ENCODE measurements at regions not wholly inside any gene's neighbourhood (a gene's known extent, or its start where the extent isn't known, plus 50 kb on each side); places are given as distances from the start of the nearest gene placed in this dataset.

DNA sequence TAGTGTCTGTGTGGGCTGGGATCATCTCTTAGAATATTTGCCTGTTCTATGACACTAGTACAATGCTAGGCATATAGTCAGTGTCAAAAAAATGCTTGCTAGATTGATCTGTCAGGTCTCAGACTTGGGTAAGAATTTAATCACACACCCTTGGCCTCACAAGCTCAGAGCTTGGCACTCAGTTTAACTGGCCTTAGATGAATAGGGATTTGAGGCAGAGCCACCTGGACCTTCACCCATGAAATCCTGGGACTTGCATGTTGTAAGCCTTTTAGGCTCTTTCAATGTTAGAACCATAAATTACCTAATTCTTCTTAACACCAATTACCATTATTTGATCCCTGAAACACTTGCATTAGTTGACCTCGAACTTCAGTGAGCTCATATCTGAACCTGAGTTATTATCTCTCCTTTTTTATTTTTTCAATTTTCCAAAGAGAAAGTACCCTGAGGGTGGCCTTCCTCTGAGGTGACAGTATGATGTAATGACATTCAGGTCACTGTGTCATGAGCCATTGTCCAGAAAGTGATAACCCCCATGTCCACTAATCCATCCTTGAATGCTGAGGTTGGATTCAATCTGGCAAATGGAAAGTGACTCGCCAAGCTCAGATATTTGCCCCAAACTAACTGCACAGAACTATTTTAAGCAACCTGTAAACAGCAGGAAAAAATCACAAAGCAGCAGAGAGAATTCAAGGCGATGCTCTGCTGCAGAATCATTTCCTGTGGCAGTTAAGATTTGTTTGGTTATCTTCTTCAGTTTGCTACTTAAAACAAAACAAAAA, 615.2 kb upstream of the NR2F2 start:
- WGBS (ENCODE audit: low lambda C conversion rate): 3% methylated on average over 3 of the region's 3 CpGs
- FAIRE-seq: no peak
- no peaks in the 10 kb centered on the region for H4K20me1 ChIP-seq (ENCODE audit: insufficient read depth, low read length)
- no peak overlapping the region for H3K27ac ChIP-seq (ENCODE audit: extremely low read length, insufficient read depth, low read length)
- no peak overlapping the region for H3K9ac ChIP-seq (ENCODE audit: insufficient read depth, low read depth, low read length)
- DNase-seq (ENCODE audit: low spot score): no peak
- H3K4me1 ChIP-seq (ENCODE audit: insufficient read depth, low read length): no peaks in the 10 kb centered on the region
- H3K9me3 ChIP-seq (ENCODE audit: low read length): peaks cover 53% of the 10 kb centered on the region
- H3K4me2 ChIP-seq (ENCODE audit: low read depth, low read length): no peak overlapping the region
- no peaks in the 10 kb centered on the region for H3K27me3 ChIP-seq (ENCODE audit: control insufficient read depth in 1 of 2, insufficient read depth in 2 of 2, low read length in 2 of 2)
- no peaks in the 10 kb centered on the region for H3K36me3 ChIP-seq (replicated peaks in 1 of 2; ENCODE audit: control insufficient read depth in 1 of 2, insufficient read depth in 2 of 2, low read length in 2 of 2)
- ATAC-seq: no peak
- in situ Hi-C loops (cut with HindIII; ENCODE audit: extremely low pct_ligation_motif_present, low pct_unique_long_range_greater_than_20kb) (no loop called here), intact Hi-C loops (cut with micrococcal nuclease; ENCODE audit: unreplicated experiment) (no loop called here)
- H3K4me3 ChIP-seq (replicated peaks in 1 of 3; ENCODE audit: insufficient read depth in 1 of 3, low read depth in 2 of 3, low read length in 3 of 3): no peak overlapping the region
- POLR2A ChIA-PET: no interaction called here
- CTCF ChIA-PET (ENCODE audit: low intra/inter-chr PET ratio, low total read pairs): no interaction called here
- no peaks in the 10 kb centered on the region for H3K79me2 ChIP-seq (ENCODE audit: insufficient read depth, low read length)
- no peak overlapping the region for H2AFZ ChIP-seq (ENCODE audit: low read length)
- BruUV-seq (replicated peaks): no TSS peak
- TF ChIP-seq, protein P1, sequence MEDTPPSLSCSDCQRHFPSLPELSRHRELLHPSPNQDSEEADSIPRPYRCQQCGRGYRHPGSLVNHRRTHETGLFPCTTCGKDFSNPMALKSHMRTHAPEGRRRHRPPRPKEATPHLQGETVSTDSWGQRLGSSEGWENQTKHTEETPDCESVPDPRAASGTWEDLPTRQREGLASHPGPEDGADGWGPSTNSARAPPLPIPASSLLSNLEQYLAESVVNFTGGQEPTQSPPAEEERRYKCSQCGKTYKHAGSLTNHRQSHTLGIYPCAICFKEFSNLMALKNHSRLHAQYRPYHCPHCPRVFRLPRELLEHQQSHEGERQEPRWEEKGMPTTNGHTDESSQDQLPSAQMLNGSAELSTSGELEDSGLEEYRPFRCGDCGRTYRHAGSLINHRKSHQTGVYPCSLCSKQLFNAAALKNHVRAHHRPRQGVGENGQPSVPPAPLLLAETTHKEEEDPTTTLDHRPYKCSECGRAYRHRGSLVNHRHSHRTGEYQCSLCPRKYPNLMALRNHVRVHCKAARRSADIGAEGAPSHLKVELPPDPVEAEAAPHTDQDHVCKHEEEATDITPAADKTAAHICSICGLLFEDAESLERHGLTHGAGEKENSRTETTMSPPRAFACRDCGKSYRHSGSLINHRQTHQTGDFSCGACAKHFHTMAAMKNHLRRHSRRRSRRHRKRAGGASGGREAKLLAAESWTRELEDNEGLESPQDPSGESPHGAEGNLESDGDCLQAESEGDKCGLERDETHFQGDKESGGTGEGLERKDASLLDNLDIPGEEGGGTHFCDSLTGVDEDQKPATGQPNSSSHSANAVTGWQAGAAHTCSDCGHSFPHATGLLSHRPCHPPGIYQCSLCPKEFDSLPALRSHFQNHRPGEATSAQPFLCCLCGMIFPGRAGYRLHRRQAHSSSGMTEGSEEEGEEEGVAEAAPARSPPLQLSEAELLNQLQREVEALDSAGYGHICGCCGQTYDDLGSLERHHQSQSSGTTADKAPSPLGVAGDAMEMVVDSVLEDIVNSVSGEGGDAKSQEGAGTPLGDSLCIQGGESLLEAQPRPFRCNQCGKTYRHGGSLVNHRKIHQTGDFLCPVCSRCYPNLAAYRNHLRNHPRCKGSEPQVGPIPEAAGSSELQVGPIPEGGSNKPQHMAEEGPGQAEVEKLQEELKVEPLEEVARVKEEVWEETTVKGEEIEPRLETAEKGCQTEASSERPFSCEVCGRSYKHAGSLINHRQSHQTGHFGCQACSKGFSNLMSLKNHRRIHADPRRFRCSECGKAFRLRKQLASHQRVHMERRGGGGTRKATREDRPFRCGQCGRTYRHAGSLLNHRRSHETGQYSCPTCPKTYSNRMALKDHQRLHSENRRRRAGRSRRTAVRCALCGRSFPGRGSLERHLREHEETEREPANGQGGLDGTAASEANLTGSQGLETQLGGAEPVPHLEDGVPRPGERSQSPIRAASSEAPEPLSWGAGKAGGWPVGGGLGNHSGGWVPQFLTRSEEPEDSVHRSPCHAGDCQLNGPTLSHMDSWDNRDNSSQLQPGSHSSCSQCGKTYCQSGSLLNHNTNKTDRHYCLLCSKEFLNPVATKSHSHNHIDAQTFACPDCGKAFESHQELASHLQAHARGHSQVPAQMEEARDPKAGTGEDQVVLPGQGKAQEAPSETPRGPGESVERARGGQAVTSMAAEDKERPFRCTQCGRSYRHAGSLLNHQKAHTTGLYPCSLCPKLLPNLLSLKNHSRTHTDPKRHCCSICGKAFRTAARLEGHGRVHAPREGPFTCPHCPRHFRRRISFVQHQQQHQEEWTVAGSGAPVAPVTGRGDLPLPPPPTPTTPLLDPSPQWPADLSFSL (CRISPR knock-in tag; IDR thresholded peaks at IDR 0.05): no peak
- TF ChIP-seq HNRNPH1 (optimal IDR thresholded peaks at IDR 0.05; ENCODE audit: low read depth, low read length) (no peak), KLF6 (CRISPR knock-in tag; IDR thresholded peaks at IDR 0.05) (no peak), ZMYM2 (CRISPR knock-in tag; IDR thresholded peaks at IDR 0.05) (no peak), NR2C2 (CRISPR knock-in tag; IDR thresholded peaks at IDR 0.05; ENCODE audit: borderline replicate concordance) (no peak), MAFG (CRISPR knock-in tag; IDR thresholded peaks at IDR 0.05) (no peak), ZNF629 (CRISPR knock-in tag; conservative IDR thresholded peaks at IDR 0.05) (no peak), RFXAP (CRISPR knock-in tag; IDR thresholded peaks at IDR 0.05; ENCODE audit: borderline replicate concordance) (no peak), CHCHD3 (CRISPR knock-in tag; IDR thresholded peaks at IDR 0.05) (no peak), CCDC6 (CRISPR knock-in tag; IDR thresholded peaks at IDR 0.05) (no peak), SYNCRIP (IDR thresholded peaks at IDR 0.05; ENCODE audit: insufficient read depth, low read depth, low read length) (no peak), POLR2AphosphoS5 (IDR thresholded peaks at IDR 0.05; ENCODE audit: low read depth, low read length) (no peak), POLR2AphosphoS2 (IDR thresholded peaks at IDR 0.05; ENCODE audit: low read depth, low read length) (no peak), ZNF292 (CRISPR knock-in tag; IDR thresholded peaks at IDR 0.05; ENCODE audit: borderline replicate concordance, low read depth) (no peak), ZNF660 (CRISPR knock-in tag; IDR thresholded peaks at IDR 0.05; ENCODE audit: borderline replicate concordance, low read depth) (no peak)
- TF ChIP-seq, protein P2, sequence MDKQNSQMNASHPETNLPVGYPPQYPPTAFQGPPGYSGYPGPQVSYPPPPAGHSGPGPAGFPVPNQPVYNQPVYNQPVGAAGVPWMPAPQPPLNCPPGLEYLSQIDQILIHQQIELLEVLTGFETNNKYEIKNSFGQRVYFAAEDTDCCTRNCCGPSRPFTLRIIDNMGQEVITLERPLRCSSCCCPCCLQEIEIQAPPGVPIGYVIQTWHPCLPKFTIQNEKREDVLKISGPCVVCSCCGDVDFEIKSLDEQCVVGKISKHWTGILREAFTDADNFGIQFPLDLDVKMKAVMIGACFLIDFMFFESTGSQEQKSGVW (CRISPR knock-in tag; IDR thresholded peaks at IDR 0.05; ENCODE audit: borderline replicate concordance): no peak
- TF ChIP-seq, protein P3, sequence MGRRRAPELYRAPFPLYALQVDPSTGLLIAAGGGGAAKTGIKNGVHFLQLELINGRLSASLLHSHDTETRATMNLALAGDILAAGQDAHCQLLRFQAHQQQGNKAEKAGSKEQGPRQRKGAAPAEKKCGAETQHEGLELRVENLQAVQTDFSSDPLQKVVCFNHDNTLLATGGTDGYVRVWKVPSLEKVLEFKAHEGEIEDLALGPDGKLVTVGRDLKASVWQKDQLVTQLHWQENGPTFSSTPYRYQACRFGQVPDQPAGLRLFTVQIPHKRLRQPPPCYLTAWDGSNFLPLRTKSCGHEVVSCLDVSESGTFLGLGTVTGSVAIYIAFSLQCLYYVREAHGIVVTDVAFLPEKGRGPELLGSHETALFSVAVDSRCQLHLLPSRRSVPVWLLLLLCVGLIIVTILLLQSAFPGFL (CRISPR knock-in tag; IDR thresholded peaks at IDR 0.05): no peak
